GM12878 (cell line): ENCODE measurements at regions not wholly inside any gene's neighbourhood (a gene's known extent, or its start where the extent isn't known, plus 50 kb on each side); places are given as distances from the start of the nearest gene placed in this dataset.

Source experiments
- CEBPZ ChIP-seq: fragments of 150-350 bp; IDR thresholded peaks from 2 replicates; pipeline ENCODE4 v1.6.1; 2016; ENCODE audit warnings: low read depth, low read length
- CTCF ChIP-seq, 3 experiments: IDR thresholded peaks in 2 of 3; conservative IDR thresholded peaks in 1 of 3; 2 replicates each; pipeline ENCODE4 v1.5.1; 2011; ENCODE audit warnings: low read depth in 3 of 3, low read length in 3 of 3, mild to moderate bottlenecking in 3 of 3, control low read depth in 2 of 3, moderate library complexity in 2 of 3, inconsistent platforms in 1 of 3, mixed read lengths in 1 of 3; ENCODE audit not compliant: control insufficient read depth in 2 of 3, insufficient read depth in 1 of 3; ENCODE audit errors: extremely low read depth in 1 of 3
- POLR2AphosphoS5 ChIP-seq: IDR thresholded peaks from 2 replicates; pipeline ENCODE4 v1.6.1; 2011; ENCODE audit warnings: mild to moderate bottlenecking, low read length, inconsistent platforms
- REST ChIP-seq: IDR thresholded peaks from 2 replicates; pipeline ENCODE4 v1.6.1; 2012; ENCODE audit warnings: mild to moderate bottlenecking, low read depth, low read length
- SUZ12 ChIP-seq: fragments of 200-600 bp; sonication (generic); IDR thresholded peaks from one replicate; pipeline ENCODE4 v1.6.1; 2018; ENCODE audit warnings: antibody characterized with exemption, mild to moderate bottlenecking; ENCODE audit not compliant: unreplicated experiment
- ZNF687 ChIP-seq: fragments of 450-650 bp; IDR thresholded peaks from 2 replicates; pipeline ENCODE4 v1.6.1; 2017; ENCODE audit warnings: mild to moderate bottlenecking, moderate library complexity

- TF ChIP-seq ZNF687 (no peak), CTCF (IDR thresholded peaks at IDR 0.05 in 2 of 3, conservative IDR thresholded peaks at IDR 0.05 in 1 of 3; ENCODE audit: control insufficient read depth in 2 of 3, extremely low read depth in 1 of 3, insufficient read depth in 1 of 3, low read depth in 3 of 3, low read length in 3 of 3) (no peak), SUZ12 (no peak), POLR2AphosphoS5 (no peak), CEBPZ (no peak), REST (no peak)
These were observed 1034.5 kb downstream of the REEP3 start for GRCh38 chr10:64555666-64556065.
